GM18505 (cell line): ENCODE measurements at regions not wholly inside any gene's neighbourhood (a gene's known extent, or its start where the extent isn't known, plus 50 kb on each side); places are given as distances from the start of the nearest gene placed in this dataset.
"Not testable (repeated sequence)": the region's sequence is repeated elsewhere in the genome, so short reads cannot be mapped to it uniquely, and the experiment has no call there.

Experiments used
- ATAC-seq: cut with Tn5 transposase; IDR thresholded peaks from one replicate; pipeline ENCODE4 v1.9.1; 2021; ENCODE audit not compliant: unreplicated experiment
- POLR2A ChIP-seq: IDR thresholded peaks from 4 replicates; pipeline ENCODE4 v1.6.1; 2011; ENCODE audit warnings: borderline replicate concordance; ENCODE audit not compliant: insufficient read depth, insufficient read length; ENCODE audit errors: extremely low read depth

DNA sequence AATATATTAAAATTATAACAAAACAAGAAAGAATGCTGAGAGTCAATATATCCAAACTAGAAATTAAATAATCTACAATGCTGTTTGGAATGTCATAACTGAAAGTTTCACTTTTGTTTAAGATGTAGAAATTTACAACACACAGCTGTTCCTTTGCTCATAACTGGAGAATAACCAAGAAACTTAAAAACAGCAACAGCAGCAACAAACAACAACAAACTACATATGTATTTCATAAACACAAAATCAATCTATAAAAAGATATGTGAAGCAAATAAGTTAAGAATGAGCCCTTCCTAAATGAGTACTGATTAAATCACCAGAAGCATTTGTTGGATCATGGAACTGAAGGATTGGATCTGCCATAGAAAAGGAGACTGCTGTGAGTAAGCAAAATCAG lies 456.5 kb upstream of the ZNF804A start:
- no peak for TF ChIP-seq POLR2A
- no peak for ATAC-seq

DNA sequence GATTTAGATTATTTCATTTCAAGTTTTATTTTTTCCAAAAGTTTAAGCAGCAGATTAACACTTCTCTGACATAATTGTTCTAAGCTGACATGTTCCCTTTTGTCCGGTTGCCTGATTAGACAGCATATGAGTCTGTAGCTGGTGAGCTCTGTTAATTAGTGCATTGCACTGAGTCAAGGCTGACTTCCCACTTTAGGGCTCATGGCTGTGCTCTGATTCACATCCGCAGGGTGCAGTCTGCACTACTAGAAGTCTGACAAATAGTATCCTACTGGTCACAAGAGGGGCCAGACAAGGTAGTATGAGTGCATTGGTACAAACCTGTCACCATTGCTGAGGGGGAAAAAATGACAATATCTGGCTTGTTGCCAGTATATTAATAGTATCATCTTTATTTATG lies 443.9 kb upstream of the ZNF804A start:
- TF ChIP-seq POLR2A: no peak
- no peak for ATAC-seq

DNA sequence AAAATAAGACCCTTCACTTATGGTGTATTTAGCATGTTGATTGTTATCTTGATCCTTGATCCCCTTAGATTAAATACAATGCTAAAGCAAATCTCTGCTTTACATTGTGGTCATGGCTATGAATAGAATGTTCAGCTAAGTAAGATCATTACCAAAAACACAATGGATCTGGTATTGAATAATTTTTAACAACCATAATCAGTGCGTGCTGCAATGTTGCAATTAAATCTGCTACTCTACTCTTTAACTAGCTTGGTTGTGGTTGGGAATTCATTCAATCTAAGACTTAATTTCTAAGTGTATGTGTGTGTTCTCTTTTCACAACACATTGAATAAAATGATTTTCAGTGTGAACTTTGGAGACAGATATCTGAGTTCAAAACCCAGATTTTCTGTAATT lies 442.5 kb upstream of the ZNF804A start:
- ATAC-seq: no peak
- TF ChIP-seq POLR2A: no peak

DNA sequence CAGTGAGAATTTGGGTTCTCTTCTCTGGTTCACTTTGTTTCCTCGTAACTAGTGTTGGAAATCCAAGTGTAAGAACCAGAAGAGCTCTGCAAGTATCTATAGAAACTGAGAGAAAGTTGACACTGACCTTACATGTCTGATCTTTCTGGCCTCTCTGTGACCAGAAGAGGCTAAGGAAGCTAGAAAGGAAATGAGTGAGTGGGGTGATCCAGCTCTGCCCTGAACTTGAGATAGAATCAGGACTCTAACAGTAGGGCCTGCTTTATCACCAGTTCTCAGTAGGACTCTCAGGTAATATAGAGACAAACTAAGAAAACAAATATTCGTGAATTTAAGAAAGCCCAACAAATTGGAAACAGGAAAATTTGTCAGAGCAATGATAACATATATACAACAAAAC lies 441.2 kb upstream of the ZNF804A start:
- no peak for ATAC-seq
- no peak for TF ChIP-seq POLR2A

DNA sequence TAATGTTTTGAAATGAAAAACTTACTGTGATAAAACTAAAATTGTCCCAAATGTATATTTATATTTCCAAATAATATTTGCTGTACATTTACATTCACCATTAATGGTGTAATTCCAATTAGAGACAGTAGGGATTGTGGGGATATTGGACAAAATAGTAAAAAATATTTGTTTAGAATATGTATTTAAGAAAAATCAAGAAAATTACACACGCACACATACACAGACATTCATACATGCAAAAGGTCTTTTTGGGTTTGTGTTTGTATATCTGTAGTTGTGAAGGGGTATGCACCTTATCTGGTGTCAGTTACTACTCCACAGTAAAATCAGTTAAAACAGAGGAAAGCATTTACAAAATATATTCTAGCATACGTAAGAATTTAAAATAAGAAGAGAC lies 435.9 kb upstream of the ZNF804A start:
- TF ChIP-seq POLR2A: no peak
- ATAC-seq: no peak

DNA sequence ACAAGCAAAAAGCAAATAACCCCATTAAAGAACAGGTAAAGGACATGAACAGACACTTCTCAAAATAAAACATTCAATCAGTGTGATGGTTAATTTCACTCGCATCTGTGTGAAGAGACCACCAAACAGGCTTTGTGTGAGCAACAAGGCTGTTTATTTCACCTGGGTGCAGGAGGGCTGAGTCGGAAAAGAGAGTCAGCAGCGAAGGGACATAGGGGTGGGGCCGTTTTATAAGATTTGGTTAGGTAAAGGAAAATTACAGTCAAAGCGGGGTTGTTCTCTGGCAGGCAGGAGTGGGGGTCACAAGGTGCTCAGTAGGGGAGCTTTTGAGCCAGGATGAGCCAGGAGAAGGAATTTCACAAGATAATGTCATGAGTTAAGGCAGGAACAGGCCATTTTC lies 429.5 kb upstream of the ZNF804A start:
- not testable (repeated sequence) for ATAC-seq

DNA sequence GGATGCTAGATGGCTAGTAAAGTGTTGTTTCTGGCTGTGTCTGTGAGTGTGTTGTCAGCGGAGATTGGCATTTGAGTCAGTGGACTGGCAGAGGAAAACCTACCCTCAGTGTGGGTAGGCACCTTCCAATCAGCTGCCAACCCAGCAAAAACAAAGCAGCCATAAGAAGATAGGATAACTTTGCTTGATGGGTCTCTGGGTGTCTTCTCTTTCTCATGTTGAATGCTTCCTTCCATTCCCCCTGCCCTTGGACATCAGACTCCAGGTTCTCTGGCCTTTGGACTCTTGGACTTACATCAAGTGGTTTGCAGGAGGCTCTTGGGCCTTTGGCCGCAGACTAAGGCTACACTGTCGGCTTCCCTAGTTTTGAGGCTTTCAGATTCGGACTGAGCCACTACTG lies 429.0 kb upstream of the ZNF804A start:
- TF ChIP-seq POLR2A: no peak
- ATAC-seq: no peak

DNA sequence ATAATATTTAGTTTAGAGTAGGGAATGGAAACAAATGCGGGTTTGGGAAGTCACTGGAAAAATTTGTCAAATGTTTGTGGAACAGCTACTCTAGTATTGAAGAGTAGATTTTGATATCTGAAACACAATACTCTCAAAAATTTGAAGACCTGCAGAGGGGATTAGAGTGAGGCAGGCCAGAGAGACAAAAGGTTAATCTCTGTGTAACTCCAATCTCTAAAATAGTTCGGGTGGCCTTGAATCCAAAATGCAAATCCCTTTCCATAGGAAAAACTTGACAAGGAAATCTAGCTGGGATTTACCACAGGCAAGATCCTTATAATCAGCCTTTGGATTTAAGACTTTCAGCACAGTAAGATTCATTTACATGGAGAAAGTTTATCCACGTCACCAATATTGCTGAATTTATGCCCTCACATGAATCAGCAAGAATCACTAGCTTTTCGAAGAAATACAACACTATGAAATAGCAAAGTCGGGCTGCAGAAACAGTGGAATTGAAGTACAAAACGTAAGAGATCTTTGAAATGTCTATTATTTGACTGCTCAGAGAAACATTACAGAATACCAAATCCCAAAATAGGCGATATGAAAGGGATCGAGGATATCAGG lies 423.7 kb upstream of the ZNF804A start:
- no peak for TF ChIP-seq POLR2A
- ATAC-seq: no peak

DNA sequence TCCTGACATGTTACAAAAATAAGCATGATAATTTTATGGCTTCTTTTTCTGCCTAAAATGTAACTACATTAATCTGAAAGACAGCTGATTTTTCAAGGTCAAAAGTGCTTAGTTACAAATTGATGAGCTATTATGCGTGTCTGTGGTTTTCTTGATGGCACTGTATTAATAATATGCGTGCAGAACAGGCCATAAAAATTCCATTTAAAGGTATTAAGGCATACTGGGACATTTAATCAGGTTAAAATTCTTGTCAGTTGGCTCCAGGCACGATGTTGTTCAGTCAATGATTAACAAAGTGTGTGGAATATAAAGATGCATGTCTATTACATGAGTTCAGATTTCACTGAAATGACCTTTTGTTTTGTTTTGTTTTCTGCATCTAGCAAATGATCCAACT lies 420.1 kb upstream of the ZNF804A start:
- no peak for ATAC-seq
- no peak for TF ChIP-seq POLR2A

DNA sequence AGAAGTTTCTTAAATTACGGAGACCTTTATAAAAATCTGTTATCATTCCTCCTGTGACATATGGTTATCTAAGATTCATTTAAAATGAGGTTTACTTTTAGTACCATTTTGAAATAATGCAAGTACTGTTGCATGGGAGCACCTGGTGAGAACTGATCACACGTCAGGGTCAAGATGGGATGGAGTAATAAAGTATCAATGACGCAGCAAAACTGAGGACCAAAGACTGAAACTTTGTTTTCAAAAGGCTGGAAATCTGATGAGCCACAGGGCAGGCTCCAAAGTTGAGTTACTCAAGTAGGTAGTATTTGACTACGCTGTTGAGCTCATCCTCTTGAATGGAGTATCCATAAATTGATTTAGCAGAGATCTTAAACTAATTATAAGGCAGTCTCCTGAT lies 411.9 kb upstream of the ZNF804A start:
- no peak for TF ChIP-seq POLR2A
- no peak for ATAC-seq

DNA sequence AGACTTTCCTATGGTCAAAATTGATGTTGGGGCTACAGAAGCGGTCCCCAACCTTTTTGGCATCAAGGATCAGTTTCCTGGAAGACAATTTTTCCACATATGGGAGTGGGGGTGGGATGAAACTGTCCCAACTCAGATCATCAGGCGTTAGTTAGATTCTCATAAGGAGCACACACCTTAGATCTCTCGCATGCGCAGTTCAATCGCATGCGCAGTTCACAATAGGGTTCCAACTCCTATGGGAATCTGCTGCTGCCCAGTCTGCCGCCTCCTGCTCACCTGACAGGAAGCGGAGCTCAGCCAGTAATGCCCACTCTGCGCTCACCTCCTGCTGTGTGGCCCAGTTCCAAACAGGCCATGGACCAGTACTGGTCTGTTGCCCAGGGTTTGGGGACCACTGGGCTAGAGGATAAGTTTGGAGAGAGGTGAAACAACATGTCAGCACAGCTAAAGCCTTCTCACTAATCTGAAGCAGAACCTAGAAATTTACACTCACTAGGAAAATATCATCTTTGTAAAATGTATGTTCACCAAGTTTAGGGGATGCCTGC lies 410.8 kb upstream of the ZNF804A start:
- ATAC-seq: no peak
- TF ChIP-seq POLR2A: no peak

DNA sequence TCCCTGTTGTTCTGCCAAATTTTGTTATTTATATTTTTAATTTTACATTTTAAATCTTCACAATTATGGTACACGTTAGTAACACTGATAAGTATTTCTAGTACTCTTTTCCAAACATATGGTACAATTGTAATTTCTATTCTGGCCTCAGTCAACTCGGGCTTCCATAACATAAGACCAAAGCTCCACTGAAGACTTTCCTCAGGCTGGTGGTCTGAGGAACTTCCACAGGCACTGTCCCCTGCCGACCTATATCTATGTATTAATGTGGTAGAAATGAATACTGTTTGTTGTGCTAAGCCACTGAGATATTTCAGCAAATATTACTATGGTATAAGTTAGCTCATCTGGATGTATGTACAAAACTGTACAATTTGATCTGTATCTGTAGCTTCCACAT lies 407.6 kb upstream of the ZNF804A start:
- ATAC-seq: no peak
- TF ChIP-seq POLR2A: no peak

DNA sequence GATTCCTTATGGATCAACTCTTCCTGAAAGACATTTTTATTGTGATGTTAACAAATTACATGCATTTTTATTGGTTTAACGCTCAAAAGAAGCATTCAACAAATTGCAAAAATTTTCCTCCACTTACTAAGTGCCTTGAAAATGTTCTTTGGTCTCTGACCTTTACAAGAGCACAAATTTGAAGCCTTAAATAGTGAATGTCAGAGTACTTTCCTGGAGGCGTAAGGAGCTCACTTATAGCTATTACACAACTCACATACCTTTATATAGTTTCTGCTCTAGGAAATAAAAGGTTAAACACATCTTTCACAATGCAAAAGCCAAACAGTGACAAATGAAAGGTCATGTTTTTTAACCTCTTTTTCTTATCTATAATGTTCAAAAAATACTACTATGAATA lies 405.7 kb upstream of the ZNF804A start:
- ATAC-seq: no peak
- TF ChIP-seq POLR2A: no peak

DNA sequence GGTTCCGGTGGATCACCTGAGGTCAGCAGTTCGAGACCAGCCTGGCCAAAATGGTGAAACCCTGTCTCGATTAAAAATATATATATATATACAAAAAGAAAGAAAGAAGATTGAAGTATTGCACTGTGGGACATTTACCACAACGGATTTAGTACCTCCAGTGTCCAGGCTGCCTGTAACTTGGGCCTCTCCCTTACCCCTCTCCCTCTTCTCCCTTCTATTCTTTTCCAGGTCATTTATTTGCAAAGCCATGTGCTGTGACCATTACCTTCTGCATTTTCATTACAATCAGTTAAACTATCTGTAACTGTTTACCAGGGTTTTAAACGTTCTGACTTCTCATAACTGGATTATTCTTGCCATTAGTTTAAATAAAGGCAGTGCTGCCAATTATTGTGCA lies 400.9 kb upstream of the ZNF804A start:
- TF ChIP-seq POLR2A: no peak
- no peak for ATAC-seq

DNA sequence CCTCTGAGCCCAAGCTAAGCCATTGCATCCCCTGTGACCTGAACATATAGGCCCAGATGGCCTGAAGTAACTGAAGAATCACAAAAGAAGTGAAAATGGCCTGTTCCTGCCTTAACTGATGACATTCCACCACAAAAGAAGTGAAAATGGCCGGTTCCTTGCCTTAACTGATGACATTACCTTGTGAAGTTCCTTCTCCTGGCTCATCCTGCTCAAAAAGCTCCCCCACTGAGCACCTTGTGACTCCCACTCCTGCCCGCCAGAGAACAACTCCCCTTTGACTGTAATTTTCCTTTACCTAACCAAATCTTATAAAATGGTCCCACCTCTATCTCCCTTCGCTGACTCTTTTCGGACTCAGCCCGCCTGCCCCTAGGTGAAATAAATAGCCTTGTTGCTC lies 399.5 kb upstream of the ZNF804A start:
- ATAC-seq: not testable (repeated sequence)
